ENCODE measurements at regions not wholly inside any gene's neighbourhood (a gene's known extent, or its start where the extent isn't known, plus 50 kb on each side); places are given as distances from the start of the nearest gene placed in this dataset.

DNA sequence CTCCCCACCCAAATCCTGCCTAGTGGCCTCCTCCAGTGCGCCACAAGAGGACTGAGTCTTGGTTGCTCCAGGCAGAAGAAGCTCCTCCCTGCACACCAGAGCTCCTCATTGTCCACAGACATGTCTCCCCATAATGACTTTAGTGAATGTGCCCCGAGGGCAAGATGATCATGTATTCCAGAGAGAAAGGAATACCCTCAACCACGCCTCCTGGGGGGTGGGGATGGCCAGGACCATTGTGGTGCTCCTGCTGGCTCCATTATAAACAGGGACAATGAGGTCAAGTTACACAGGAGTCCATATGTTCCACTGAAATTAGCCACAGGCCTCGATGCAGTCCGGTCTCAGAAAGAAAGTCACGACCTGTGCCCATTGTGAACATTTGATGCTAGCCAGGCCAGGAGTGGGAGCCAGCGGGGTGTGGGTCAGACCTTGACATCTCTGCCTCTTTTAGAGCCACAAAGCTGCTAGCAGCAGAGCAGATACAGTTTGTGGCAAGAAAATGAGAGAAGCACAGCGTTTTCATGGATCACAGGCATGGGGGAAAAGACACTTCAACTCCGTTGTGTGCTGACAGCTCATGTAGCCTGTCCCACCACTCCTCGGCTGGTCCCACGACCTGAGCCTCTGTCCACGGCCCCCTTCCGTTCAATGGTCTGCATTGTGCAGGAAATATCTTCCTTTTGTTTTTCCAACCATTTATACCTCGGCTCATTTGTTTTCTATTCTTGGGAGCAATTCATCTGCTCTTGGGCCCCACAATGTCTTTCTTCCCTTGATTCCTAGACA is 70.7 kb upstream of the FZD7 start:
- TF ChIP-seq, protein P1, sequence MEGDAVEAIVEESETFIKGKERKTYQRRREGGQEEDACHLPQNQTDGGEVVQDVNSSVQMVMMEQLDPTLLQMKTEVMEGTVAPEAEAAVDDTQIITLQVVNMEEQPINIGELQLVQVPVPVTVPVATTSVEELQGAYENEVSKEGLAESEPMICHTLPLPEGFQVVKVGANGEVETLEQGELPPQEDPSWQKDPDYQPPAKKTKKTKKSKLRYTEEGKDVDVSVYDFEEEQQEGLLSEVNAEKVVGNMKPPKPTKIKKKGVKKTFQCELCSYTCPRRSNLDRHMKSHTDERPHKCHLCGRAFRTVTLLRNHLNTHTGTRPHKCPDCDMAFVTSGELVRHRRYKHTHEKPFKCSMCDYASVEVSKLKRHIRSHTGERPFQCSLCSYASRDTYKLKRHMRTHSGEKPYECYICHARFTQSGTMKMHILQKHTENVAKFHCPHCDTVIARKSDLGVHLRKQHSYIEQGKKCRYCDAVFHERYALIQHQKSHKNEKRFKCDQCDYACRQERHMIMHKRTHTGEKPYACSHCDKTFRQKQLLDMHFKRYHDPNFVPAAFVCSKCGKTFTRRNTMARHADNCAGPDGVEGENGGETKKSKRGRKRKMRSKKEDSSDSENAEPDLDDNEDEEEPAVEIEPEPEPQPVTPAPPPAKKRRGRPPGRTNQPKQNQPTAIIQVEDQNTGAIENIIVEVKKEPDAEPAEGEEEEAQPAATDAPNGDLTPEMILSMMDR (IDR thresholded peaks at IDR 0.05), result no peak
- Histone ChIP-seq H3K27me3 (no peaks in the 10 kb centered on the region), H3K36me3 (no peaks in the 10 kb centered on the region), H3K27ac (no peak overlapping the region), H3K4me1 (no peaks in the 10 kb centered on the region), H3K4me3 (no peak overlapping the region), H3K9me3 (no peaks in the 10 kb centered on the region)
- ATAC-seq (no peak), DNase-seq (no peak)
- intact Hi-C loops (cut with DNase I), result no loop called here

DNA sequence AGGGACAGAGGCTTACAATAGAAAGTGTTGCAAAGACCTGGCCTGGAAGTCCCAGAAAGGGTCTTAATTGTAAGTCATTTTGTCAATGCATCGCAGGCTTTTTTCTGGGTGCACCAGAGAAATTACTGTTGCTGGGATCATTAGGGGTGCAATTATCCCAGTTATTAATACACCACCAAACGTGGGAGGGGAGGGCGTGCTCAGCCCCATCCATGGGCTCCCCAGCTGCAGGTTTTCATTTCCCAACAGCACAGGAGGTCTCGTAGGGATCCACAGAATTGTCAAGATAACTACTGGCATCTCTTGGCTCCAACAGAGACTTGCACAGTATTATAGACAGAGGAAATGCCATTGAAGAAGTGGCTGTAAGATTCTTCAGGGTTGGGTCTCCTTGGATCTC is 69.6 kb upstream of the FZD7 start:
- Histone ChIP-seq H3K27ac (no peak overlapping the region), H3K4me1 (no peaks in the 10 kb centered on the region), H3K27me3 (no peaks in the 10 kb centered on the region), H3K9me3 (no peaks in the 10 kb centered on the region), H3K36me3 (no peaks in the 10 kb centered on the region), H3K4me3 (no peak overlapping the region)
- TF ChIP-seq, protein P1 (IDR thresholded peaks at IDR 0.05), result no peak
- DNase-seq (no peak), ATAC-seq (no peak)
- intact Hi-C loops (cut with DNase I), result no loop called here

DNA sequence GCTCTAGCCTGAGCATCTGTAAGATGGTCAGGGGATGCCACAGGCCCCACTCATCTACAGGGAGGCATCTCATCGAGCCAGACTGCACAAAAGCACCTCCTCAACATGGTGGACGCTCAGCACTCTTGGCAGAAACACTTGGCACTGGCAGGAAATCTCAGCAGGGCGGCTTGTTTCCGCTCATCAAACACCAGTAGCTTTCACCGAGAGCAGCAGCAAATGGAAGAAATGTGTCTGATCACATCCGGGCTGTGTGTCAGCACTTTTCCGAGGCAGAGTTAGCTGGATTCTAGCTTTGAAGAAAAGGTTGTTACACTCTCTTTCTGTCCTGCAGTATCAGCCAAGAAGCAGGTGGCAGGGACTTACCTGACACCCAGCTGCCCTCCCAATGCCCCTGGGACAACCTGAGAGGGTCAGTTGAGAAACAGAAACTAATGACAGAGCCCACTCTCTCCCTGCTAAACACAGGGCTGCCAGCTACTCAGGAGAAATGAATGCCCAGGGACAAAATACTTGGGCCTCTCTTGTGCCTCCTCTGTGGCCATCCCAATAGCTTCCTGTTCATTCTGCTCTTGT is 68.9 kb upstream of the FZD7 start:
- no peaks in the 10 kb centered on the region for H3K27me3 ChIP-seq
- TF ChIP-seq, protein P1 (IDR thresholded peaks at IDR 0.05), result no peak
- intact Hi-C loops (cut with DNase I), result no loop called here
- no peaks in the 10 kb centered on the region for H3K4me1 ChIP-seq
- no peaks in the 10 kb centered on the region for H3K36me3 ChIP-seq
- H3K4me3 ChIP-seq, result no peak overlapping the region
- H3K27ac ChIP-seq, result no peak overlapping the region
- ATAC-seq, result no peak
- H3K9me3 ChIP-seq, result no peaks in the 10 kb centered on the region
- DNase-seq, result peak in 1 of 4 donors; percentile 38

DNA sequence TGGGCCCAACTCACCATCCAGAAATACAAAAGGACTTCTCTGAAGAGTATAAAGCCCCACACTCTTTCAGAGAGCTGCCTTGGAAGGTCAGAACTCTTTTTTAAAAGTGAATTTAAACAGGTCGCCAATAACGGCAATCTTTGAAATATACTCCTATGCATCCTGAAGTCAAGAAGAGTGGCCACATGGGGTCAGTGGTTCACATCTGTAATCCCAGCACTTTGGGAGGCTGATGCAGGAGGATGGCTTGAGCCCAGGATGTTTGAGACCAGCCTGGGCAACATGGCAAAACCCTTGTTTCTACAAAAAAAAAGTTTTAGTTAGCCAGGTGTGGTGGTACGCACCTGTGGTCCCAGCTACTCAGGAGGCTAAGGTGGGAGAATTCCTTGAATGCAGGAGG is 68.1 kb upstream of the FZD7 start:
- no peak for DNase-seq
- Histone ChIP-seq H3K4me3 (no peak overlapping the region), H3K9me3 (no peaks in the 10 kb centered on the region), H3K4me1 (no peaks in the 10 kb centered on the region), H3K27me3 (no peaks in the 10 kb centered on the region), H3K27ac (no peak overlapping the region), H3K36me3 (no peaks in the 10 kb centered on the region)
- TF ChIP-seq, protein P1 (IDR thresholded peaks at IDR 0.05), result no peak
- intact Hi-C loops (cut with DNase I), result no loop called here
- no peak for ATAC-seq

DNA sequence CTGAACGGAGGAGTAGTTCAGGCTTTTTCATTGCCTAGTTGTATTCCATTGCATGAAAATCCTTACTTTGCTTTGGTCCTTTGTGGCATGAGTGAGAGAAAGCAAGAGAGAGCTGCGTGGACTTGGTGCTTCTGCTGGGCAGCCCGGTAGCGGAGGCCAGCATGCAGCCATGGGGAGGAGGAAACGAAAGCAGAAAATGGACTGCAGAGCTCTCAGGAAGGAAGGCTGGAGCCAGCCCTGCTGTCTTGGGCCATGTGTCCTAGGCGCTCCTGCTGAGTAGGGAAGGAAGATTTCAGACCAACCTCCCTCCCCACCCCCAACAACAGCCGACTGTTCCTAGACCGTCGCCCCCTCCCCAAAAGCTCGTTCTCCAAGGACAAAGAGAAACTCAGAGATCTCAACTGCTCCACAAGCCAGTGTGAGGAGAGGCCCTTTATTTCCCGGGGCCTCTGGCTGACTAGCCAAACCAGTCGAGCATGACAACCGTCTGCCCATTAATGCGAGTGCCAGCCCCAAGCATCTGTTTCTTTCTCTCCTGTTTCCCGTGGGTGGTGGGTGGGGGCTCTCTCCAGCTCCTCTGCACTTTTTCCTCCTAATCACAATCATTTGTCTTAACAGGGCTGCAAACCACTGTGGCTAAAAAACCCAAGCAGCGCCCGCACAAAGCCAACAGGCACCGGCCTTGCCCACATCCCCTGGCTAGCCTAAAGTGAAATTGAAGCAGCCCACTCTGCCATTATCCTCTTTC is 66.8 kb upstream of the FZD7 start:
- no peaks in the 10 kb centered on the region for H3K27me3 ChIP-seq
- intact Hi-C loops (cut with DNase I), result no loop called here
- no peak overlapping the region for H3K27ac ChIP-seq
- H3K4me1 ChIP-seq, result no peaks in the 10 kb centered on the region
- TF ChIP-seq, protein P1 (IDR thresholded peaks at IDR 0.05), result no peak
- ATAC-seq (peak; percentile 10), DNase-seq (peak in 1 of 4 donors; percentile 41)
- no peak overlapping the region for H3K4me3 ChIP-seq
- no peaks in the 10 kb centered on the region for H3K9me3 ChIP-seq
- H3K36me3 ChIP-seq, result no peaks in the 10 kb centered on the region

All from left lung (tissue), 4 donors.